ENCODE measurements at regions not wholly inside any gene's neighbourhood (a gene's known extent, or its start where the extent isn't known, plus 50 kb on each side); places are given as distances from the start of the nearest gene placed in this dataset.
"Not testable (repeated sequence)": the region's sequence is repeated elsewhere in the genome, so short reads cannot be mapped to it uniquely, and the experiment has no call there.

- DNase-seq, result no peak
These were observed 1007.3 kb upstream of the CELF2 start for GRCh38 chr10:10010397-10010796.

- DNase-seq, result no peak
These were observed 1002.8 kb upstream of the CELF2 start for GRCh38 chr10:10014846-10015245.

GRCh38 chr10:10017716-10018115, 1000.0 kb upstream of the CELF2 start:
- no peak for DNase-seq

- no peak for DNase-seq
These were observed 996.7 kb upstream of the CELF2 start for GRCh38 chr10:10020945-10021344.

GRCh38 chr10:10032991-10033390, 984.7 kb upstream of the CELF2 start:
- DNase-seq, result no peak

- DNase-seq, result no peak
These were observed 979.3 kb upstream of the CELF2 start for GRCh38 chr10:10038348-10038747.

GRCh38 chr10:10039595-10039994, 978.1 kb upstream of the CELF2 start:
- no peak for DNase-seq

GRCh38 chr10:10043083-10043482, 974.6 kb upstream of the CELF2 start:
- no peak for DNase-seq

GRCh38 chr10:10044922-10045764, 972.5 kb upstream of the CELF2 start:
- DNase-seq, result no peak

- DNase-seq, result no peak
These were observed 972.0 kb upstream of the CELF2 start for GRCh38 chr10:10045765-10046028.

GRCh38 chr10:10047426-10047825, 970.2 kb upstream of the CELF2 start:
- DNase-seq, result no peak

GRCh38 chr10:10053051-10053450, 964.6 kb upstream of the CELF2 start:
- DNase-seq, result no peak

- DNase-seq, result no peak
These were observed 963.2 kb upstream of the CELF2 start for GRCh38 chr10:10054466-10054865.

- DNase-seq, result no peak
These were observed 961.8 kb upstream of the CELF2 start for GRCh38 chr10:10055656-10056442.

GRCh38 chr10:10056961-10057360, 960.7 kb upstream of the CELF2 start:
- DNase-seq, result no peak

- DNase-seq, result no peak
These were observed 950.0 kb upstream of the CELF2 start for GRCh38 chr10:10067644-10068043.

- DNase-seq, result not testable (repeated sequence)
These were observed 942.8 kb upstream of the CELF2 start for GRCh38 chr10:10074847-10075246.

- no peak for DNase-seq
These were observed 939.2 kb upstream of the CELF2 start for GRCh38 chr10:10078446-10078845.

- no peak for DNase-seq
These were observed 925.1 kb upstream of the CELF2 start for GRCh38 chr10:10092581-10092980.

- no peak for DNase-seq
These were observed 924.7 kb upstream of the CELF2 start for GRCh38 chr10:10093021-10093420.

GRCh38 chr10:10094691-10095090, 923.0 kb upstream of the CELF2 start:
- no peak for DNase-seq

- DNase-seq, result no peak
These were observed 921.4 kb upstream of the CELF2 start for GRCh38 chr10:10096296-10096695.

GRCh38 chr10:10096898-10097297, 920.8 kb upstream of the CELF2 start:
- no peak for DNase-seq

GRCh38 chr10:10101106-10101505, 916.6 kb upstream of the CELF2 start:
- no peak for DNase-seq

Measured in CD4-positive, alpha-beta T cell treated with Interleukin-17A for 1 hour (primary cell).